Gastrocnemius medialis (tissue), 4 donors: ENCODE measurements at regions not wholly inside any gene's neighbourhood (a gene's known extent, or its start where the extent isn't known, plus 50 kb on each side); places are given as distances from the start of the nearest gene placed in this dataset.

ENCODE experiments used
- POLR2A ChIP-seq, 2 donors: fragments of 450-650 bp; IDR thresholded peaks; one replicate each; pipeline ENCODE4 v1.6.1; 2017; ENCODE audit warnings: antibody characterized with exemption in 2 of 2, mild to moderate bottlenecking in 2 of 2, moderate library complexity in 2 of 2
- TF ChIP-seq, protein P1 (sequence below), 5 experiments: fragments of 450-650 bp in 3 of 5; fragments of 200-600 bp in 2 of 5; sonication (generic) in 2 of 5; IDR thresholded peaks in 4 of 5; conservative IDR thresholded peaks in 1 of 5; 1 replicate in 4 of 5; 2 replicates in 1 of 5; pipeline ENCODE4 v1.5.1; 2016 to 2019; ENCODE audit warnings: antibody characterized with exemption in 5 of 5, mild to moderate bottlenecking in 3 of 5, moderate library complexity in 3 of 5

DNA sequence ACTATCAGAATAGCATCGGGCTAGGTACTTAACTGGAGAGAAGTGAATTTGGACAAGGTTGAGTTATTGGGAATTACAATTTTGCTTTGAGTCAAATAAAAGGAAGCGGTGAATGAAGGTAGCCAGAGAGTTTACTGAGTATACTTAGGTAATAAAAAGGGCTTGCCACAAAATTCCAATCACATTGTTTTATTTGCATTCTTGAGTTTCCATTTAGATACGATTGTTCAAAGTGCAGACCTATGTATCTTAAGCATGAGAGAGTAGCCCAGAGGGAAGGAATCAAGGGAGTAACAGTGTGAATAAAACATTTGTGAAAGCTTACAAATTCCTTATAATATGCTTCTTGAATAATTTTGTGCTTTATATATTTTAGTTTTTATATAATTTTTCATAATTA lies 102.5 kb upstream of the NDST4 start:
- TF ChIP-seq, protein P1, sequence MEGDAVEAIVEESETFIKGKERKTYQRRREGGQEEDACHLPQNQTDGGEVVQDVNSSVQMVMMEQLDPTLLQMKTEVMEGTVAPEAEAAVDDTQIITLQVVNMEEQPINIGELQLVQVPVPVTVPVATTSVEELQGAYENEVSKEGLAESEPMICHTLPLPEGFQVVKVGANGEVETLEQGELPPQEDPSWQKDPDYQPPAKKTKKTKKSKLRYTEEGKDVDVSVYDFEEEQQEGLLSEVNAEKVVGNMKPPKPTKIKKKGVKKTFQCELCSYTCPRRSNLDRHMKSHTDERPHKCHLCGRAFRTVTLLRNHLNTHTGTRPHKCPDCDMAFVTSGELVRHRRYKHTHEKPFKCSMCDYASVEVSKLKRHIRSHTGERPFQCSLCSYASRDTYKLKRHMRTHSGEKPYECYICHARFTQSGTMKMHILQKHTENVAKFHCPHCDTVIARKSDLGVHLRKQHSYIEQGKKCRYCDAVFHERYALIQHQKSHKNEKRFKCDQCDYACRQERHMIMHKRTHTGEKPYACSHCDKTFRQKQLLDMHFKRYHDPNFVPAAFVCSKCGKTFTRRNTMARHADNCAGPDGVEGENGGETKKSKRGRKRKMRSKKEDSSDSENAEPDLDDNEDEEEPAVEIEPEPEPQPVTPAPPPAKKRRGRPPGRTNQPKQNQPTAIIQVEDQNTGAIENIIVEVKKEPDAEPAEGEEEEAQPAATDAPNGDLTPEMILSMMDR (IDR thresholded peaks at IDR 0.05 in 4 of 5, conservative IDR thresholded peaks at IDR 0.05 in 1 of 5): no peak
- no peak for TF ChIP-seq POLR2A (IDR thresholded peaks at IDR 0.05)
